ENCODE measurements at regions not wholly inside any gene's neighbourhood (a gene's known extent, or its start where the extent isn't known, plus 50 kb on each side); places are given as distances from the start of the nearest gene placed in this dataset.
A peak's percentile ranks its signal among the peaks of the same experiment; 100 is the strongest.

- BruUV-seq (replicated peaks) = no TSS peak
- no peak overlapping the region for H3K4me3 ChIP-seq (replicated peaks in 1 of 3; ENCODE audit: insufficient read depth in 1 of 3, low read depth in 2 of 3, low read length in 3 of 3)
- DNase-seq (ENCODE audit: low spot score) (no peak), FAIRE-seq (no peak), ATAC-seq (peak; percentile 45)
- intact Hi-C loops (cut with micrococcal nuclease; ENCODE audit: unreplicated experiment) = no loop called here
- TF ChIP-seq KDM5B (CRISPR knock-in tag; IDR thresholded peaks at IDR 0.05; ENCODE audit: borderline replicate concordance) = 0 out of 2 replicates have a peak, but pooled peaks have one; percentile 25
- no peak for TF ChIP-seq ZNF12 (CRISPR knock-in tag; IDR thresholded peaks at IDR 0.05)
- H3K9ac ChIP-seq (ENCODE audit: insufficient read depth, low read depth, low read length) = no peak overlapping the region
- H3K4me1 ChIP-seq (ENCODE audit: insufficient read depth, low read length) = peaks cover 11% of the 10 kb centered on the region; the same call in 1 of the 2 replicates
- no peaks in the 10 kb centered on the region; the same call in 1 of the 2 replicates for H4K20me1 ChIP-seq (ENCODE audit: insufficient read depth, low read length)
- H3K9me3 ChIP-seq (ENCODE audit: low read length) = no peaks in the 10 kb centered on the region
- H3K79me2 ChIP-seq (ENCODE audit: insufficient read depth, low read length) = no peaks in the 10 kb centered on the region
- no peak overlapping the region for H3K27ac ChIP-seq (ENCODE audit: extremely low read length, insufficient read depth, low read length)
- peaks cover 2 to 3% of the 10 kb centered on the region in 2 experiments; a peak in 1 of 5 replicates for H3K27me3 ChIP-seq (ENCODE audit: control insufficient read depth in 1 of 2, insufficient read depth in 2 of 2, low read length in 2 of 2)
- WGBS (ENCODE audit: low lambda C conversion rate) = 56% methylated on average over 6 of the region's 6 CpGs
- ChIA-PET POLR2A (no interaction called here), CTCF (ENCODE audit: low intra/inter-chr PET ratio, low total read pairs) (no interaction called here)
- in situ Hi-C loops (cut with HindIII; ENCODE audit: extremely low pct_ligation_motif_present, low pct_unique_long_range_greater_than_20kb) = no loop called here
- H3K36me3 ChIP-seq (replicated peaks in 1 of 2; ENCODE audit: control insufficient read depth in 1 of 2, insufficient read depth in 2 of 2, low read length in 2 of 2) = no peaks in the 10 kb centered on the region
- no peak overlapping the region for H2AFZ ChIP-seq (ENCODE audit: low read length)
- H3K4me2 ChIP-seq (ENCODE audit: low read depth, low read length) = no peak overlapping the region
These were observed 262.6 kb upstream of the HS6ST1 start for GRCh38 chr2:128580988-128581848.

- ATAC-seq (no peak), FAIRE-seq (no peak)
- TF ChIP-seq ZNF660 (CRISPR knock-in tag; IDR thresholded peaks at IDR 0.05; ENCODE audit: borderline replicate concordance, low read depth) = no peak
- TF ChIP-seq HNF1A (IDR thresholded peaks at IDR 0.05; ENCODE audit: low read depth) = no peak
- TF ChIP-seq HNF1A (CRISPR knock-in tag; IDR thresholded peaks at IDR 0.05; ENCODE audit: borderline replicate concordance) = no peak
- no peak for TF ChIP-seq SRSF4 (IDR thresholded peaks at IDR 0.05; ENCODE audit: low read depth, low read length, poor library complexity, severe bottlenecking)
- TF ChIP-seq ZNF883 (CRISPR knock-in tag; IDR thresholded peaks at IDR 0.05; ENCODE audit: not compliant biosample characterization) = no peak
- TF ChIP-seq GABPB1 (CRISPR knock-in tag; IDR thresholded peaks at IDR 0.05) = no peak
- TF ChIP-seq SNAI1 (CRISPR knock-in tag; IDR thresholded peaks at IDR 0.05; ENCODE audit: borderline replicate concordance) = no peak
- no peak for TF ChIP-seq ZNF597 (CRISPR knock-in tag; IDR thresholded peaks at IDR 0.05)
- TF ChIP-seq ZNF850 (CRISPR knock-in tag; conservative IDR thresholded peaks at IDR 0.05) = no peak
These were observed 263.2 kb upstream of the HS6ST1 start for GRCh38 chr2:128581849-128582244.

More at GRCh38 chr2:128581849-128582244, 263.2 kb upstream of the HS6ST1 start:
- Histone ChIP-seq H3K4me1 (ENCODE audit: insufficient read depth, low read length) (peaks cover 11% of the 10 kb centered on the region; the same call in 1 of the 2 replicates), H3K4me3 (replicated peaks in 1 of 3; ENCODE audit: insufficient read depth in 1 of 3, low read depth in 2 of 3, low read length in 3 of 3) (no peak overlapping the region), H3K36me3 (replicated peaks in 1 of 2; ENCODE audit: control insufficient read depth in 1 of 2, insufficient read depth in 2 of 2, low read length in 2 of 2) (no peaks in the 10 kb centered on the region), H3K4me2 (ENCODE audit: low read depth, low read length) (no peak overlapping the region), H3K27ac (ENCODE audit: extremely low read length, insufficient read depth, low read length) (no peak overlapping the region), H3K79me2 (ENCODE audit: insufficient read depth, low read length) (no peaks in the 10 kb centered on the region), H3K27me3 (ENCODE audit: control insufficient read depth in 1 of 2, insufficient read depth in 2 of 2, low read length in 2 of 2) (peaks cover 2 to 3% of the 10 kb centered on the region in 2 experiments; a peak in 1 of 5 replicates), H3K9ac (ENCODE audit: insufficient read depth, low read depth, low read length) (no peak overlapping the region), H2AFZ (ENCODE audit: low read length) (no peak overlapping the region), H3K9me3 (ENCODE audit: low read length) (no peaks in the 10 kb centered on the region), H4K20me1 (ENCODE audit: insufficient read depth, low read length) (no peaks in the 10 kb centered on the region; the same call in 1 of the 2 replicates)
- WGBS (ENCODE audit: low lambda C conversion rate) = 0% methylated on average over 2 of the region's 2 CpGs
- intact Hi-C loops (cut with micrococcal nuclease; ENCODE audit: unreplicated experiment) = no loop called here
- DNase-seq (ENCODE audit: low spot score) = no peak
- no TSS peak for BruUV-seq (replicated peaks)
- CTCF ChIA-PET (ENCODE audit: low intra/inter-chr PET ratio, low total read pairs) = no interaction called here
- POLR2A ChIA-PET = no interaction called here
- in situ Hi-C loops (cut with HindIII; ENCODE audit: extremely low pct_ligation_motif_present, low pct_unique_long_range_greater_than_20kb) = no loop called here
